Activated T-cell treated with anti-CD3 and anti-CD28 coated beads, Interleukin-2, amount 50 U/mL, for 4 hours (primary cell): ENCODE measurements at regions not wholly inside any gene's neighbourhood (a gene's known extent, or its start where the extent isn't known, plus 50 kb on each side); places are given as distances from the start of the nearest gene placed in this dataset.
"Not testable (repeated sequence)": the region's sequence is repeated elsewhere in the genome, so short reads cannot be mapped to it uniquely, and the experiment has no call there.

ENCODE experiments used
- ATAC-seq, 2 donors: fragments of 200-7000 bp; cut with Tn5 transposase; one replicate each; pipeline ENCODE4 v1.10.0; 2021
- DNase-seq: peaks from one replicate; pipeline ENCODE4 v3.0.0-alpha.2; 2020
- H3K27me3 Mint-ChIP-seq: one replicate; pipeline ENCODE4 v1.8.0; 2021; ENCODE audit warnings: low read depth, mixed read lengths
- H3K36me3 Mint-ChIP-seq: one replicate; pipeline ENCODE4 v1.8.0; 2022; ENCODE audit warnings: mixed read lengths; ENCODE audit not compliant: insufficient read depth
- H3K4me1 Mint-ChIP-seq: one replicate; pipeline ENCODE4 v1.8.0; 2021; ENCODE audit warnings: low read depth, mixed read lengths
- H3K4me3 Mint-ChIP-seq: one replicate; pipeline ENCODE4 v1.8.0; 2021; ENCODE audit warnings: mild to moderate bottlenecking, moderate library complexity, mixed read lengths
- H3K9me3 Mint-ChIP-seq: one replicate; pipeline ENCODE4 v1.8.0; 2021; ENCODE audit warnings: mixed read lengths

DNA sequence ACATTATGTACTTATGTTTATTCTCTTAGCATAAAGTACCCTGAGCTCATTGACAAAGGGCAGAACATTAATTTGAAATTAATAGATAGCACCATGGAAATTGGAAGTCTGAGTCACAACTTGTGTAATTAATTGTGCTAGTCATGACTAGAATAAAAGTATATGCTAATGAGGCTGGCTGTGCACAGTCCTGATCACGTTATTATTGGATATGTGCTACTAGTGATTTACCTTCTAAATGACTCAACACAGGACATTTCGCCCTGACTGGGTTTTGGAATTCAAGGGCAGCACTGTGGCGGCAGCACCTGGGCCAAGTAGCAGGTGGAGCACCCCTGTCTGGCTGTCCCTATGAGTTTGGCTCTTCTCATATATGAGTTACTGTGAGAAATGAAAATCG lies 341.8 kb downstream of the ICE1 start:
- Mint-ChIP-seq H3K9me3 (no peaks in the 10 kb centered on the region), H3K4me1 (no peaks in the 10 kb centered on the region), H3K4me3 (no peak overlapping the region), H3K27me3 (peaks cover 7% of the 10 kb centered on the region), H3K36me3 (no peaks in the 10 kb centered on the region)
- DNase-seq, result no peak
- no peak for ATAC-seq

DNA sequence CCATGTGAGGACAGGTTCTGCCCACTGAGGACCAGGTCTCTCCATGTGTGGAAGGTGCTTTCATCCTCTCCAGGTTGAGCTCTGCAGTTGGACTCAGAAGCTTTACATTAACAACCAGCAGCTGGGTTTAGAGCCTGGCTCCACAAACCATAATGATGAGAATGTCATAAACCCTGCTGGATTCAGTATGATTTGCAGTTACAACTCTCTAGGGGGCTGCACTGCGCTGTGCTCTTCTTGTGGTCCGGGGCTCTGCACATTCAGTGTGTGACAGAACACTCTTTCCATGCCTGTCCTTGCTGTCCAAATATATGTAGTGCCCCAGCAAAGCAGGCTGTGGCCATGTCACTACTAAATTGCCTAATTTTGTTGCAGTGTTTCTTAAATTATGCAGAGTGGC lies 334.3 kb downstream of the ICE1 start:
- Mint-ChIP-seq H3K4me1 (no peaks in the 10 kb centered on the region), H3K36me3 (no peaks in the 10 kb centered on the region), H3K9me3 (no peaks in the 10 kb centered on the region), H3K4me3 (no peak overlapping the region), H3K27me3 (peaks cover 3% of the 10 kb centered on the region)
- no peak for ATAC-seq
- DNase-seq, result no peak

DNA sequence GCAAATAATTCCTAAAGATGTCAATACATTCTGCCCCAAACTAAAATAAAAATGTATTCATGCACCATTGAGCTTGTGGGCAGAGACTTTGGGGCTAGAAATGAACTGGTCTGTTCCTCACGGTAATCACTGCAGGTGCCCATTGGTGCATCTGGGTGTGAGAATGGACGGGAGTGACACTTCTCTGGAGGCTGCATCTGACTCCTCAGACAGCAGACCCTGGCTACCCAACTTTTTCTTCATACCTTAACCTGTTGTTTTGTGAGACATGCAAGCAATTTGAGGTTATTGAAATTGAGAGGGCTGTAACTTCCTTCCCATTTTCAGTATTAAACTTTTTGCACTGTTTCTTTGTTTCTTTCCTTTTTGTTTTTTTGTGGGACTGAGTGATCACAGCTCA lies 333.4 kb downstream of the ICE1 start:
- no peaks in the 10 kb centered on the region for H3K9me3 Mint-ChIP-seq
- no peak for ATAC-seq
- no peaks in the 10 kb centered on the region for H3K36me3 Mint-ChIP-seq

DNA sequence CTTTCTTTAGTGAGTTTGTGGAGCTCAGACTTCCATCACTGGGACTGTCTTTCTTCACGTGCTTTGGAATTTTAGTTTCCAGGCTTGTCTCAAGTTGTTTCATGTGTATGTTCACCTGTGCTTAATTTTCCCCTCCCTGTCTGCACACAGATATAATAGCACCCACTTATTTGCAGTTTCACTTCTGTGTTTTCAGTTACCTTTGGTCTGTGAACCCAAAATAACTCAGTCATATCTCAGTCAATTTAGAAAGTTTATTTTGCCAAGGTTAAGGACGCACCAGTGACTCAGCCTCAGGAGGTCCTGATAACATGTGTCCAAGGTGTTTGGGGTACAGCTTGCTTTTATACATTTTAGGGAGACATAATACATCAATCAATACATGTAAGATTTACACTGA lies 330.4 kb downstream of the ICE1 start:
- ATAC-seq (no peak), DNase-seq (no peak)
- H3K36me3 Mint-ChIP-seq, result no peaks in the 10 kb centered on the region
- no peaks in the 10 kb centered on the region for H3K9me3 Mint-ChIP-seq
- H3K4me3 Mint-ChIP-seq, result no peak overlapping the region
- H3K27me3 Mint-ChIP-seq, result peaks cover 2% of the 10 kb centered on the region
- no peaks in the 10 kb centered on the region for H3K4me1 Mint-ChIP-seq

More for the DNA sequence above, 333.4 kb downstream of the ICE1 start:
- no peaks in the 10 kb centered on the region for H3K4me1 Mint-ChIP-seq
- H3K27me3 Mint-ChIP-seq, result no peaks in the 10 kb centered on the region
- no peak overlapping the region for H3K4me3 Mint-ChIP-seq
- DNase-seq, result no peak

DNA sequence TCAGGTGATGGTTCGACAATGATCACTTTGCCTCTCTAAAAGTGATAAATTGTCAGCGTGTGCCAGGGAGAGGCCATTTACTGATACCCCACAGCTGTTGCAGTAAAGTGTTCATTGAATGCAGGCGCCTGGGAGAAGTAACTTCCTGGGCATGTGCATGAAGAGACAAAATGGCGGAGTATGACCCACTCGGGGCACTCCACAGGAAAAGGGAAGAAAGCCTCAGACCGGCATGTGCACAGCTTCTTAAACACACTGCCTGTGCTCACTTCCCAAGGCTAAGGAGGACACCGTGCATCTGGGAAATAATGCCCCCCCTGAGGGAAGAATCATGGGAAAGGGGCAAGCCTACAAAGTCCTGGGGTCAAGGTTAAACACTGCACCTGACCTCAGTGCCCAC lies 329.5 kb downstream of the ICE1 start:
- peaks cover 2% of the 10 kb centered on the region for H3K27me3 Mint-ChIP-seq
- H3K4me1 Mint-ChIP-seq, result no peaks in the 10 kb centered on the region
- DNase-seq (no peak), ATAC-seq (no peak)
- H3K36me3 Mint-ChIP-seq, result no peaks in the 10 kb centered on the region
- no peak overlapping the region for H3K4me3 Mint-ChIP-seq
- no peaks in the 10 kb centered on the region for H3K9me3 Mint-ChIP-seq

DNA sequence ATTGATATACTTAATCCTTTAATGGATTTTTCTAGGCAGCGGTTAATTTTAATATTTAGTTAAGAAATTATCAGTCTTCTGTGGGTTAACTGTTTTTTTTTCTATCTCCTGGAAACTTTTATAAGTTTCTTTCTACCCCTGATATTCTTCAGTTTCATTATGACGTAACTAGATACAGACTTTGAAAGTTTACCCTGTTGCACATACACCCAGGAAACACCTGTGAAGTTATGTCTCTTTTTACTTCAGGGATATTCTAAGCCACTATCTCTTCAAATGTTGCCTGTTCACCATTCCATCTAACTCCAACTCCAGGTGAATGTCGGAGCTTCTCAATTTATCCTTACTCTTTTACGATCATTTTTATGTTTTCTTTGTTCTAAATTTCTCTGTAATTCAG lies 329.0 kb downstream of the ICE1 start:
- DNase-seq, result no peak
- no peak for ATAC-seq
- no peaks in the 10 kb centered on the region for H3K36me3 Mint-ChIP-seq
- peaks cover 2% of the 10 kb centered on the region for H3K27me3 Mint-ChIP-seq
- H3K4me1 Mint-ChIP-seq, result no peaks in the 10 kb centered on the region
- H3K9me3 Mint-ChIP-seq, result no peaks in the 10 kb centered on the region
- H3K4me3 Mint-ChIP-seq, result no peak overlapping the region

DNA sequence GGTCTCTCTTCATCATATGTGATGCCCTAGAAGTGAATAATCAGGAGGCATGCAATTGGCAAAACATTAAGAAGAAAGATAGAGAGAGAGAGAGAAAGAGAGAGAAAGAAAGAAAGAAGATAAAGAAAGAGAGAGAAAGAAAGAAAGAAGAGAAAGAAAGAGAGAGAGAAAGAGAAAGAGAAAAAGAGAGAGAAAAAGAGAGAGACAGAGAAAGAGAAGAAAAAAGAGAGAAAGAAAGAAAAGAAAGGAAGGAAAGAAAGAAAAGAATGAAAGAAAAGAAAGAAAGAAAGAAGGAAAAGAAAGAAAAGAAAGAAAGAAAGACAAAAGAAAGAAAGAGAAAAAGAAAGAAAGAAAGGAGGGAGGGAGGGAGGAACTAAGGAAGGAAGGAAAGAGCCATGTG lies 318.9 kb downstream of the ICE1 start:
- ATAC-seq, result no peak
- DNase-seq, result no peak
- H3K4me1 Mint-ChIP-seq, result no peaks in the 10 kb centered on the region
- H3K9me3 Mint-ChIP-seq, result peaks cover 25% of the 10 kb centered on the region
- H3K36me3 Mint-ChIP-seq, result no peaks in the 10 kb centered on the region
- peaks cover 2% of the 10 kb centered on the region for H3K27me3 Mint-ChIP-seq
- H3K4me3 Mint-ChIP-seq, result no peak overlapping the region

DNA sequence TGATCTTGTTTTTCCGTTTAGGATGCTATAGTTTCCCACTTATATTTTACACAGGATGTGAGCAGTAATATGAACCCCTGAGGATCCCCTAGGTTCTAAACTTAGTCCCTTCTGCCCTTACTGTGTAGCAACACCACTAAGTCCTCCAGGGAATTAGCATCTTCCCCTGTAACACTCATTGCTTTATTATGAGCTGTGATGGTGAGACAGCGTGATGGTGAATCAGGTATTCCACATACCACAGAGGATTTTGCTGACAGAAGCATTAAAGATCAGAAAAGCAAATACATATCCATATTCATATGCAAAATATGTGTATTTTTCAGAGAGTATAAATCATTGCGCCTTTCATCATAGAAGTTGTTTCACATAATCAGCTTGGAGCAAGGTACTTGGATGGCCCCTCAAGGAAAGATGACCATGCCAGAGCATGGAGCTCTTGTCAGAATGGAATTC lies 317.0 kb downstream of the ICE1 start:
- peaks cover 11% of the 10 kb centered on the region for H3K27me3 Mint-ChIP-seq
- peaks cover 9% of the 10 kb centered on the region for H3K9me3 Mint-ChIP-seq
- no peaks in the 10 kb centered on the region for H3K4me1 Mint-ChIP-seq
- no peaks in the 10 kb centered on the region for H3K36me3 Mint-ChIP-seq
- ATAC-seq (no peak), DNase-seq (no peak)
- H3K4me3 Mint-ChIP-seq, result no peak overlapping the region

DNA sequence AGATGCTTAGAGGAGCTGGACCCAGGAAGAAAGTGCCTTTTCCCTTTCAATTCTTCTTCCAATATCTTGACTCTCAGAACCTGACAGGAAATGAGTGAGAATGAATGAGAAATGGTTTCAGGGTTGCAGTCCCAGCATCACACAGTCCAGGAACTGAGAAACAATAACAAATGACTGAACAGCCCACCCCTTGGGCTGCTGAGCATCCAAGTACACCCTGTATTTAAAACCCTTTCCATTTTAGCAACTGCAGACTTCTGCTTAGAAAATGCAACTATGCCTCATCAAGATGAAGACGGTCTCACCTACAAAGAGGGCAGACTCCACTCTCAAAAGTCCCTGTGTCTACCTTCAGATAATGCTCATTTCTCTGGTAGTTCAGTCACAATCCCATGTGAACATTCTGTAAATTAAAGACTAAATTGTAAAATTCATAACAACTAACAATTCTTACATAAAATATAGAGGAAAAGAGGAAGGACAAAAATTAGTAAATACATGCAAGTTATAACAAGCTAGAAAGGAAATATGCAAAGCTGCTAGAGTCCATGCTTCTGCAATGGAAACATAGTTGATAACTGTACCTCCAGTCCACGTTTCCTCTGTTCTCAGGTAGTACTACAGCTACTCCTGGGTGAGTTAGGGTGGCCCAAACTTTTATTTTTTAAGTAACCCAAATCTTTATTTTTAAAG lies 316.5 kb downstream of the ICE1 start:
- Mint-ChIP-seq H3K36me3 (no peaks in the 10 kb centered on the region), H3K9me3 (peaks cover 5% of the 10 kb centered on the region), H3K27me3 (peaks cover 11% of the 10 kb centered on the region), H3K4me1 (no peaks in the 10 kb centered on the region), H3K4me3 (no peak overlapping the region)
- DNase-seq (no peak), ATAC-seq (no peak)

DNA sequence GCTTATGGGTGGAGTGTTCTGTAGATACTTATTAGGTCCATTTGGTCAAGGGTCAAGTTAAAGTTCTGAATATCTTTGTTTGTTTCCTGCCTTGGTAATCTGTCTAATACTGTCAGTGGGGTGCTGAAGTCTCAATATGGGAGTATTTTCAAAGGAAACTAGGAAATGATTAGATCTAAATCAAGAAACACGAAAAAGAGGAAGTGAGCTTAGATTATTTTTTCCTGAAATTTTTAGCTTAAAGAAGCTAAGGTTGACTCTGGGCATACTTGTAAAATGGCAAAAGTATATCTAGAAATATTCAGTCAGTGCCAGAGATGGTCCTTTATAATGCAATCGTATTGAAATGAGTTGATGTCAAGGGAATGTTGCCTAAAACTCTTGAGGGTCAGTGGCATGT lies 313.5 kb downstream of the ICE1 start:
- Mint-ChIP-seq H3K4me3 (no peak overlapping the region), H3K27me3 (peaks cover 11% of the 10 kb centered on the region), H3K9me3 (no peaks in the 10 kb centered on the region), H3K36me3 (no peaks in the 10 kb centered on the region), H3K4me1 (no peaks in the 10 kb centered on the region)
- no peak for DNase-seq
- ATAC-seq, result no peak

DNA sequence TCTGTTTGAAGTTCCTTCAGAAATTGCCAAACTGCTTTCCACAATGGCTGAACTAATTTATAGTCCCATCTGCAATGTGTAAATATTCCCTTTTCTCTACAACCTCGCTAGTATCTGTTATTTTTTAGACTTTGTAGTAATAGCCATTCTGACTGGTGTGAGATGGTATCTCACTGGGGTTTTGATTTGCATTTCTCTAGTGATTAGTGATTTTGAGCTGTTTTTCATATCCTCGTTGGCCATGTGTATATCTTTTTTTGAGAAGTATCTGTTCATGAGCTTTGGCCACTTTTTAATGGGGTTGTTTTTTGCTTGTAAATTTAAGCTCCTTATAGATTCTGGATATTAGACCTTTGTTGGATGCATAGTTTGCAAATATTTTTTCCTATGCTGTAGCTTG lies 310.6 kb downstream of the ICE1 start:
- H3K4me3 Mint-ChIP-seq, H3K4me1 Mint-ChIP-seq, DNase-seq, H3K36me3 Mint-ChIP-seq, ATAC-seq, H3K9me3 Mint-ChIP-seq, H3K27me3 Mint-ChIP-seq: not testable (repeated sequence)

DNA sequence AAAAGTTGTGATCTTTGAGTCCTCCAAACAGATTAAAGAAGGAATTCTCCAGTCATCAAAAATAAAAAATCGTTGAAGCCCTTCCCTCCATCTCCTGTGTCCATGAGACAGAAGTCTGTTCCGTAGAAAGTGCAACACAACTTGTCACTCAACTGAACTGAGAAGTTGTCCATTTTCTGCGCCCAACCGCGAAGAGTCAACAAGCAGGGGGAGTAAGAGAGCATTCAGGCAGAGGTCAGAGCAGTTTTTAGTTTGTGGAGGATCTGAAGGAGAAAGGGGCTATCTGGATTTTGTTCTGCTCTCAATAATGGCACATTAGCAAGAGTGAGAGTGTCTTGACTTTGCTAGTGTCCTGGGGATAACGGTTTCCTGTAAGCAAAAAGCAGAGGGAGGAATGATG lies 303.9 kb downstream of the ICE1 start:
- H3K36me3 Mint-ChIP-seq, result no peaks in the 10 kb centered on the region
- H3K4me3 Mint-ChIP-seq, result no peak overlapping the region
- no peaks in the 10 kb centered on the region for H3K9me3 Mint-ChIP-seq
- H3K4me1 Mint-ChIP-seq, result no peaks in the 10 kb centered on the region
- ATAC-seq (no peak), DNase-seq (no peak)
- no peaks in the 10 kb centered on the region for H3K27me3 Mint-ChIP-seq

DNA sequence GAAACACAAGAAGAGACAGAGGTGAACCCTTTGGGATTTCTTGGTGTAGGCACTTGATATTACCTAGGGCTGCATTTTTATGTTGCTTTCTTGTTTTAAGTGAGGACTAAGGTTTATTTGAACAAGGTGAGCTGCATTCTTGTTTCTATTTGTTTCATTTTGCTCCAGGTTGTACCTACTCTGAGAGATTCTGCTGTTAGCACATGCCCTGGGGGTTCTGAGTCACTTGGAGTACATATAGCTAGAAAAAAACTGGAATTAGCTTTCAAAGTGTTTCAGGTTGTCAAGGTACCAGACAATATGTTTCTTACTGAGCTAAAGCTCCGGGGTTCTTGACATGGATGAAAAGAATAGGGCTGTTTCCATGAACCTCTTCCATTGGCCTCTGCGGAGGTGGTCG lies 299.4 kb downstream of the ICE1 start:
- Mint-ChIP-seq H3K4me3 (no peak overlapping the region), H3K9me3 (no peaks in the 10 kb centered on the region), H3K4me1 (no peaks in the 10 kb centered on the region), H3K36me3 (no peaks in the 10 kb centered on the region), H3K27me3 (no peaks in the 10 kb centered on the region)
- DNase-seq (no peak), ATAC-seq (no peak)

DNA sequence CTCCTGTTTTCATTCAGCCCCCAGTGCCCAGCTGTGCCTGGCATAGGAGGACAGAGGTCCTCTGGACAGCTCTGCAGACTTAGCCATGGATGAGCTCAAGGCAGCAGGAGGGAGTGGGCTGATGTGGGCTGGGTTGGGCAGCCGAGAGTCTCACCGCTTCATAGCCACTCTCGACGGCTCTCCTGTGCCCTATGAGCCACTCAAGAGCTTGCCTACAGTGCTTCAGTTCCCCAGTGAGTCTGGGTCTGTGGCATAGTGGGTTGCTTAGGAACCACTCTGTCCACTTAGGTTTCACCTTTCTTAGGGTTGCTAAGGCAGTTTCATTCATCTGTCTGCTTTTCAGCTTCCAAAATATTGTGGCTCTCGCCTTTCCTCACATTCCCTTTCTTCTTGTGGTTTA lies 296.8 kb downstream of the ICE1 start:
- Mint-ChIP-seq H3K36me3 (no peaks in the 10 kb centered on the region), H3K27me3 (peaks cover 2% of the 10 kb centered on the region)

DNA sequence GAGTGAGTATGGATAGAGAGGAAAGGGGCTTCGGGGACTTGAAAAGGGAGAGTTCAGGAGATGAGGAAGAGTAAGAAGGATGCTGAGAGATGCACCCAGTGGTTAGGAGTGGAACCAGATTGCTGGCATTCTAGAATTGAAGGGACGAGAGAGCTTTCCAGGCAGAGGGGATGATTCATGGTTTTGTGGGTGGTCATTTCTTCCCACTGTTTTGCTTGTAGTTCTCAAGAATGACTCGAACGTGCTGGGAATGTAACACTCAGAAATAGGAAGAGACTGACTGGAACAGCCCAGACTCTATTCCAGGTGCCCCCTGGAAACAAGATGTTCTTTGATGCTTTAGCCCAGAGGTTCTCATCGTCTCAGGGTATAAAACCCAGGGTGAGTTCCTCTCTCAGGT lies 294.2 kb downstream of the ICE1 start:
- Mint-ChIP-seq H3K4me3 (no peak overlapping the region), H3K27me3 (peaks cover 2% of the 10 kb centered on the region), H3K4me1 (no peaks in the 10 kb centered on the region), H3K36me3 (no peaks in the 10 kb centered on the region), H3K9me3 (peaks cover 3% of the 10 kb centered on the region)
- DNase-seq (no peak), ATAC-seq (no peak)

More for the DNA sequence above, 296.8 kb downstream of the ICE1 start:
- Mint-ChIP-seq H3K9me3 (peaks cover 3% of the 10 kb centered on the region), H3K4me3 (no peak overlapping the region), H3K4me1 (no peaks in the 10 kb centered on the region)
- DNase-seq, result no peak
- no peak for ATAC-seq

DNA sequence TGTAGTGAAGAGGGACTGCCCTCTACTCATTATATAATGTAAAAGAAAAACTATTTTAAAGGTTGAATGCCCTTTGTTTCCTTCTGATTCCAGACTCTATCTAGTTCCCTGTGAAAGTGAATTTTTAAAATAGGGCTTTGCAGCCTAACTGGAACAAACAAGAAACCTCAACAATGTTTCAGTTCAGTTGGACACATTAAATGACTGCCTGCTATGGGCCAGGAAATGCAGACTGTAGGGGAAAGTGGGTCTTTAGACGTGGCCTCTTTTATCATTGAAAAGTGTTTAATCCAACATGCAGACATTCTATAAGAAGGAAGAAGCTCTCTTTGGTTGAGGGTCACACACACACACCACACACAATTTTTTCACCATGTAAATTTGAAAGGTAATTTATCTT lies 289.1 kb downstream of the ICE1 start:
- H3K4me1 Mint-ChIP-seq, result no peaks in the 10 kb centered on the region
- H3K9me3 Mint-ChIP-seq, result peaks cover 3% of the 10 kb centered on the region
- H3K27me3 Mint-ChIP-seq, result peaks cover 2% of the 10 kb centered on the region
- H3K4me3 Mint-ChIP-seq, result no peak overlapping the region
- ATAC-seq (no peak), DNase-seq (no peak)
- H3K36me3 Mint-ChIP-seq, result no peaks in the 10 kb centered on the region
